CD14-positive monocyte (primary cell): ENCODE measurements at regions not wholly inside any gene's neighbourhood (a gene's known extent, or its start where the extent isn't known, plus 50 kb on each side); places are given as distances from the start of the nearest gene placed in this dataset.

Experiments used
- DNase-seq, 3 donors: peaks; one replicate each; pipeline ENCODE4 v3.0.0-alpha.2; 2011 to 2022
- H2AFZ ChIP-seq: 2 replicates; pipeline ENCODE4 v1.6.0; 2012; ENCODE audit warnings: mild to moderate bottlenecking, low read depth, low read length, inconsistent platforms; ENCODE audit not compliant: insufficient read depth, poor library complexity, severe bottlenecking
- H3K27ac ChIP-seq, 2 donors: 1 replicate in 1 of 2; 2 replicates in 1 of 2; pipeline ENCODE4 v1.5.1; 2012 to 2013; ENCODE audit warnings: low read length in 2 of 2, control low read depth in 1 of 2, inconsistent platforms in 1 of 2, low read depth in 1 of 2, mild to moderate bottlenecking in 1 of 2
- H3K27me3 ChIP-seq, 2 donors: one replicate each; pipeline versions ENCODE4 v1.6.0 to v1.6.1; 2011 to 2013; ENCODE audit warnings: low read length in 2 of 2; ENCODE audit not compliant: control insufficient read depth in 2 of 2, insufficient read depth in 2 of 2
- H3K36me3 ChIP-seq, 2 donors: replicated peaks in 1 of 2; 1 replicate in 1 of 2; 2 replicates in 1 of 2; pipeline versions ENCODE4 v1.5.1 to v1.6.1; 2012 to 2013; ENCODE audit warnings: low read length in 2 of 2, control low read depth in 1 of 2, inconsistent platforms in 1 of 2, mild to moderate bottlenecking in 1 of 2; ENCODE audit not compliant: insufficient read depth in 2 of 2, control insufficient read depth in 1 of 2
- H3K4me1 ChIP-seq, 2 donors: 1 replicate in 1 of 2; 2 replicates in 1 of 2; pipeline versions ENCODE4 v1.5.1 to v1.6.1; 2012 to 2013; ENCODE audit warnings: low read length in 2 of 2, control low read depth in 1 of 2, inconsistent platforms in 1 of 2, mild to moderate bottlenecking in 1 of 2, moderate library complexity in 1 of 2; ENCODE audit not compliant: insufficient read depth in 2 of 2, control insufficient read depth in 1 of 2
- H3K4me2 ChIP-seq: replicated peaks from 2 replicates; pipeline ENCODE3; 2012; ENCODE audit warnings: low read length, moderate library complexity, mild to moderate bottlenecking; ENCODE audit not compliant: poor library complexity, severe bottlenecking; ENCODE audit errors: extremely low read depth
- H3K4me3 ChIP-seq, 3 experiments: fragments of 200-600 bp in 1 of 3; sonication (generic) in 1 of 3; replicated peaks in 1 of 3; 1 replicate in 2 of 3; 2 replicates in 1 of 3; pipeline ENCODE4 v1.5.1; 2011 to 2013; ENCODE audit warnings: low read length in 3 of 3, mild to moderate bottlenecking in 3 of 3, control low read depth in 2 of 3, low read depth in 2 of 3, inconsistent platforms in 1 of 3, moderate library complexity in 1 of 3
- H3K79me2 ChIP-seq: 2 replicates; pipeline ENCODE4 v1.6.0; 2012; ENCODE audit warnings: mild to moderate bottlenecking, control low read depth, inconsistent platforms, low read length, moderate library complexity; ENCODE audit not compliant: insufficient read depth
- H3K9ac ChIP-seq: 2 replicates; pipeline ENCODE4 v1.6.0; 2017; ENCODE audit warnings: low read length, mild to moderate bottlenecking; ENCODE audit not compliant: insufficient read depth, poor library complexity, severe bottlenecking
- H3K9me3 ChIP-seq, 2 donors: replicated peaks in 1 of 2; 1 replicate in 1 of 2; 2 replicates in 1 of 2; pipeline versions ENCODE4 v1.5.1 to v1.6.1; 2012 to 2013; ENCODE audit warnings: low read length in 2 of 2, control low read depth in 1 of 2; ENCODE audit not compliant: control insufficient read depth in 1 of 2, insufficient read depth in 1 of 2
- H4K20me1 ChIP-seq: 2 replicates; pipeline ENCODE4 v1.6.0; 2012; ENCODE audit warnings: mild to moderate bottlenecking, low read length, control low read depth, moderate library complexity; ENCODE audit not compliant: insufficient read depth
- H3K27ac Mint-ChIP-seq, 7 donors: one replicate each; pipeline ENCODE4 v1.8.0; 2020; ENCODE audit warnings: mild to moderate bottlenecking in 7 of 7, mixed read lengths in 7 of 7, moderate library complexity in 6 of 7, inconsistent platforms in 2 of 7
- H3K27me3 Mint-ChIP-seq, 3 donors: one replicate each; pipeline ENCODE4 v1.8.0; 2021 to 2022; ENCODE audit warnings: low read depth in 3 of 3, mild to moderate bottlenecking in 3 of 3, mixed read lengths in 3 of 3, moderate library complexity in 3 of 3, inconsistent platforms in 1 of 3
- H3K36me3 Mint-ChIP-seq, 2 donors: one replicate each; pipeline ENCODE4 v1.8.0; 2020; ENCODE audit warnings: mixed read lengths in 2 of 2, inconsistent platforms in 1 of 2, mild to moderate bottlenecking in 1 of 2
- H3K4me1 Mint-ChIP-seq: one replicate; pipeline ENCODE4 v1.8.0; 2020; ENCODE audit warnings: mild to moderate bottlenecking, mixed read lengths
- H3K4me3 Mint-ChIP-seq, 2 donors: one replicate each; pipeline ENCODE4 v1.8.0; 2020; ENCODE audit warnings: mild to moderate bottlenecking in 2 of 2, mixed read lengths in 2 of 2, moderate library complexity in 1 of 2
- H3K9me3 Mint-ChIP-seq, 7 donors: one replicate each; pipeline ENCODE4 v1.8.0; 2020 to 2022; ENCODE audit warnings: mixed read lengths in 7 of 7, mild to moderate bottlenecking in 6 of 7, moderate library complexity in 6 of 7, inconsistent platforms in 2 of 7
- WGBS: methylation state at CpG from one replicate; pipeline ENCODE4 v1.1.5; 2013; ENCODE audit warnings: missing lambda C conversion rate; ENCODE audit not compliant: insufficient coverage; 5-methylcytosine and 5-hydroxymethylcytosine counted together
- intact Hi-C, 2 donors: fragments of 100-400 bp; cut with micrococcal nuclease; formaldehyde crosslinking; loops; one replicate each; pipeline versions ENCODE4 v1.15.0 to v1.15.1; 2023
- TF ChIP-seq, protein P1 (sequence below): fragments of 200-600 bp; IDR thresholded peaks from one replicate; pipeline ENCODE4 v1.8.0; 2022; ENCODE audit warnings: antibody characterized with exemption, mild to moderate bottlenecking

- intact Hi-C loops = no loop called here
- Histone ChIP-seq H3K27ac (no peak overlapping the region), H3K36me3 (no peaks in the 10 kb centered on the region), H3K4me1 (peaks cover 40 to 59% of the 10 kb centered on the region in 2 donors), H4K20me1 (no peaks in the 10 kb centered on the region), H2AFZ (no peak overlapping the region), H3K9ac (no peak overlapping the region), H3K4me3 (no peak overlapping the region), H3K79me2 (no peaks in the 10 kb centered on the region), H3K27me3 (no peaks in the 10 kb centered on the region), H3K4me2 (no peak overlapping the region), H3K9me3 (no peaks in the 10 kb centered on the region)
- Mint-ChIP-seq H3K27ac (no peak overlapping the region), H3K36me3 (no peaks in the 10 kb centered on the region), H3K4me3 (no peak overlapping the region), H3K27me3 (no peaks in the 10 kb centered on the region), H3K4me1 (peaks cover 57% of the 10 kb centered on the region), H3K9me3 (peaks cover 0 to 2% (median 0%) of the 10 kb centered on the region in 7 donors)
- no peak for DNase-seq
- WGBS = 80% methylated on average over 1 of the region's 1 CpG
- TF ChIP-seq, protein P1, sequence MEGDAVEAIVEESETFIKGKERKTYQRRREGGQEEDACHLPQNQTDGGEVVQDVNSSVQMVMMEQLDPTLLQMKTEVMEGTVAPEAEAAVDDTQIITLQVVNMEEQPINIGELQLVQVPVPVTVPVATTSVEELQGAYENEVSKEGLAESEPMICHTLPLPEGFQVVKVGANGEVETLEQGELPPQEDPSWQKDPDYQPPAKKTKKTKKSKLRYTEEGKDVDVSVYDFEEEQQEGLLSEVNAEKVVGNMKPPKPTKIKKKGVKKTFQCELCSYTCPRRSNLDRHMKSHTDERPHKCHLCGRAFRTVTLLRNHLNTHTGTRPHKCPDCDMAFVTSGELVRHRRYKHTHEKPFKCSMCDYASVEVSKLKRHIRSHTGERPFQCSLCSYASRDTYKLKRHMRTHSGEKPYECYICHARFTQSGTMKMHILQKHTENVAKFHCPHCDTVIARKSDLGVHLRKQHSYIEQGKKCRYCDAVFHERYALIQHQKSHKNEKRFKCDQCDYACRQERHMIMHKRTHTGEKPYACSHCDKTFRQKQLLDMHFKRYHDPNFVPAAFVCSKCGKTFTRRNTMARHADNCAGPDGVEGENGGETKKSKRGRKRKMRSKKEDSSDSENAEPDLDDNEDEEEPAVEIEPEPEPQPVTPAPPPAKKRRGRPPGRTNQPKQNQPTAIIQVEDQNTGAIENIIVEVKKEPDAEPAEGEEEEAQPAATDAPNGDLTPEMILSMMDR = no peak
Observed at GRCh38 chr2:226126104-226126503, 673.5 kb downstream of the IRS1 start.

GRCh38 chr2:226125176-226125883, 674.3 kb downstream of the IRS1 start:
- no peaks in the 10 kb centered on the region for H3K27me3 Mint-ChIP-seq
- 100% methylated on average over 1 of the region's 7 CpGs for WGBS
- no peaks in the 10 kb centered on the region for H3K36me3 Mint-ChIP-seq
- Histone ChIP-seq H3K9ac (no peak overlapping the region), H3K27me3 (no peaks in the 10 kb centered on the region), H3K4me1 (peaks cover 45 to 64% of the 10 kb centered on the region in 2 donors), H3K27ac (peak overlapping the region in 1 of 2 donors; percentile 2), H3K4me3 (no peak overlapping the region), H2AFZ (no peak overlapping the region), H3K4me2 (no peak overlapping the region), H3K9me3 (no peaks in the 10 kb centered on the region), H3K36me3 (no peaks in the 10 kb centered on the region), H4K20me1 (no peaks in the 10 kb centered on the region), H3K79me2 (no peaks in the 10 kb centered on the region)
- peak overlapping the region in 1 of 7 donors; percentile 2 for H3K27ac Mint-ChIP-seq
- H3K9me3 Mint-ChIP-seq = peaks cover 0 to 2% (median 0%) of the 10 kb centered on the region in 7 donors
- peaks cover 55% of the 10 kb centered on the region for H3K4me1 Mint-ChIP-seq
- no peak for DNase-seq
- no peak overlapping the region for H3K4me3 Mint-ChIP-seq
- TF ChIP-seq, protein P1 = no peak
- intact Hi-C loops = no loop called here
